ENCODE measurements at regions not wholly inside any gene's neighbourhood (a gene's known extent, or its start where the extent isn't known, plus 50 kb on each side); places are given as distances from the start of the nearest gene placed in this dataset.

GRCh38 chrX:84611843-84612636 lies 109.8 kb upstream of the HDX start:
- Mint-ChIP-seq H3K9me3 (ENCODE audit: low read depth) (peaks cover 14% of the 10 kb centered on the region), H3K4me1 (ENCODE audit: low read depth) (no peaks in the 10 kb centered on the region), H3K27me3 (ENCODE audit: low read depth) (no peaks in the 10 kb centered on the region), H3K27ac (ENCODE audit: unreplicated experiment) (no peak overlapping the region), H3K4me3 (ENCODE audit: unreplicated experiment) (no peak overlapping the region), H3K36me3 (ENCODE audit: low read depth) (no peaks in the 10 kb centered on the region)
- DNase-seq (ENCODE audit: low spot score) = no peak
- no peak for TF ChIP-seq CTCF (IDR thresholded peaks at IDR 0.05)

- Mint-ChIP-seq H3K27me3 (ENCODE audit: low read depth) (no peaks in the 10 kb centered on the region), H3K4me1 (ENCODE audit: low read depth) (no peaks in the 10 kb centered on the region), H3K36me3 (ENCODE audit: low read depth) (no peaks in the 10 kb centered on the region), H3K4me3 (ENCODE audit: unreplicated experiment) (no peak overlapping the region), H3K9me3 (ENCODE audit: low read depth) (peaks cover 11% of the 10 kb centered on the region), H3K27ac (ENCODE audit: unreplicated experiment) (no peak overlapping the region)
- DNase-seq (ENCODE audit: low spot score) = no peak
- TF ChIP-seq CTCF (IDR thresholded peaks at IDR 0.05) = no peak
Measured at GRCh38 chrX:84634201-84634782, 132.0 kb upstream of the HDX start.

- Mint-ChIP-seq H3K4me1 (ENCODE audit: low read depth) (no peaks in the 10 kb centered on the region), H3K4me3 (ENCODE audit: unreplicated experiment) (no peak overlapping the region), H3K27me3 (ENCODE audit: low read depth) (no peaks in the 10 kb centered on the region), H3K27ac (ENCODE audit: unreplicated experiment) (no peak overlapping the region), H3K36me3 (ENCODE audit: low read depth) (no peaks in the 10 kb centered on the region), H3K9me3 (ENCODE audit: low read depth) (peaks cover 6% of the 10 kb centered on the region)
- DNase-seq (ENCODE audit: low spot score) = no peak
- no peak for TF ChIP-seq CTCF (IDR thresholded peaks at IDR 0.05)
Measured at GRCh38 chrX:84666086-84666485, 163.8 kb upstream of the HDX start.

GRCh38 chrX:84690228-84690627 lies 188.0 kb upstream of the HDX start:
- no peaks in the 10 kb centered on the region for H3K36me3 Mint-ChIP-seq (ENCODE audit: low read depth)
- no peaks in the 10 kb centered on the region for H3K4me1 Mint-ChIP-seq (ENCODE audit: low read depth)
- H3K9me3 Mint-ChIP-seq (ENCODE audit: low read depth) = peaks cover 3% of the 10 kb centered on the region
- H3K27ac Mint-ChIP-seq (ENCODE audit: unreplicated experiment) = no peak overlapping the region
- no peaks in the 10 kb centered on the region for H3K27me3 Mint-ChIP-seq (ENCODE audit: low read depth)
- TF ChIP-seq CTCF (IDR thresholded peaks at IDR 0.05) = no peak
- no peak for DNase-seq (ENCODE audit: low spot score)
- no peak overlapping the region for H3K4me3 Mint-ChIP-seq (ENCODE audit: unreplicated experiment)

GRCh38 chrX:84709987-84710386 lies 207.7 kb upstream of the HDX start:
- Mint-ChIP-seq H3K4me1 (ENCODE audit: low read depth) (no peaks in the 10 kb centered on the region), H3K36me3 (ENCODE audit: low read depth) (no peaks in the 10 kb centered on the region), H3K27ac (ENCODE audit: unreplicated experiment) (no peak overlapping the region), H3K4me3 (ENCODE audit: unreplicated experiment) (no peak overlapping the region), H3K9me3 (ENCODE audit: low read depth) (no peaks in the 10 kb centered on the region), H3K27me3 (ENCODE audit: low read depth) (peaks cover 5% of the 10 kb centered on the region)
- no peak for DNase-seq (ENCODE audit: low spot score)
- no peak for TF ChIP-seq CTCF (IDR thresholded peaks at IDR 0.05)
